GM19240 (cell line): ENCODE measurements at regions not wholly inside any gene's neighbourhood (a gene's known extent, or its start where the extent isn't known, plus 50 kb on each side); places are given as distances from the start of the nearest gene placed in this dataset.

ENCODE experiments used
- DNase-seq: peaks from one replicate; pipeline ENCODE4 v3.0.0; 2011; ENCODE audit warnings: low spot score; ENCODE audit not compliant: insufficient read length

- no peak for DNase-seq
These were observed 126.2 kb upstream of the ARID1B start for GRCh38 chr6:156650896-156651390.

GRCh38 chr6:156648616-156649015, 128.6 kb upstream of the ARID1B start:
- no peak for DNase-seq

GRCh38 chr6:156647991-156648390, 129.2 kb upstream of the ARID1B start:
- DNase-seq = no peak

GRCh38 chr6:156647140-156647784, 129.9 kb upstream of the ARID1B start:
- no peak for DNase-seq

GRCh38 chr6:156646496-156646895, 130.7 kb upstream of the ARID1B start:
- DNase-seq = no peak

DNA sequence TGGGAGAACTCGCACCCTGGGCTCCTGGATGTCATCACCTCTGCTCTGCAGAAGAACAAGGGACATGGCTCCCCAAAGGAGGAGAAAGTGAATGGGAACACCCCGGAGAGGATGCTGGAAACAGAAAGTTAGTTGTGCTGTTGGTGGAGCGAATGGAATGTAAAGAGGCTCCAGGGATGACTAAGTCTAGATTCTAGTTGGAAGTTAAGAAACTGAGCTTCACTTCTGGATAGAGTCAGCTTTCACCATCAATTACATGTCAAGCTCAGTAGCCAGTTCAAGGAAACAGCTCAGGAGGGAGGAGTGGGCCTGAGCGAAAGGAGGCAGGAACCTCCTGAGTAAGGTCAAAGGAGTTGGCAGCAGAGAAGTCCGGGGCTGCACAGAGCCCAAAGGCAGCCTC, 132.1 kb upstream of the ARID1B start:
- no peak for DNase-seq

DNA sequence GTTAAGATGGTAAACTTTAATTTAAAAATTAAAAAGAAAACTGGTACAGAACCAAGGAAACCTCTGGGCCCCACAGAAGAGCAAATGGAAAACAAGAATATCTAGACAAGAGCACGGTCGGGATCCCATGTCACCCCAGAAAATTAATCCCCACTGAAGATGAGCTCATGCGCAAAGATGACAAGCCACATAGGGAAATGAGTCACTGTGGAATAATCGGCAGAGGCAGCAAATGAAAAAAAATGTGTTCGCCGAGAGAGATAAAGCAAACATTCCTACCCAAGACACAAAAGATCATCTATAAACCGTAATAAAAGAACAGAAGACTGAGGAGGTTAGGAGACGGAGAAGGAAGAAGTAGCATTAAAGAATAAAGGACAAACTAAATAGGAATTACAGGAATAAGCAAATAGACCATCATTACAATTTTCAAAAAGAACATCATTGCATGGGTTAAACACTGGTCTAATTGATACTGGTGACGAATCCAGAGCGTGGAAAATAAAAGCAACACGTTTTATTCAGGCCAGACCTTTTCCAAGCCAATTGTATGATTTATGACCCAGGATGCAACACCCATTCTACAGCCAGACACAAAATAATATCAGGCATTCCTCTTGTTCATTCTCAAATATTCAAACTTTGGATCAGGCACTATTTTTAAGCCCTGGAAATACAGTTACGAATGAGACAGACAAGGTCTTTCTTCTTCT, 138.0 kb upstream of the ARID1B start:
- DNase-seq = no peak

DNA sequence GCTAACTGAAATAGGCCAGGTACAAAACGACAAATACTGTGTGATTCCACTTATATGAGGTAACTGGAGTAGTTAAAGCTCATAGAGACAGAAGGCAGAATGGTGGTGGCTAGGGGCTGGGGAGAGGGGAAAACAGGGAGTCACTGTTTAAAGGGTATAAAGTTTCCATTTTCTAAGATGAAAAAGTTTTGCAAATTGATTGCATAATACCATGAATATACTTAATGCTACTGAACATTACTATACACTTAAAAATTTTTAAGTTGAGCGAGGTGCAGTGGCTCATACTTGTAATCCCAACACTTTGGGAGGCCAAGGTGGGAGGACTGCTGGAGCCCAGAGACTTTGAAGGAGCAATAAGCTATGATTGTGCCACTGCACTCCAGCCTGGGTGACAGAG, 138.6 kb upstream of the ARID1B start:
- DNase-seq = no peak

DNA sequence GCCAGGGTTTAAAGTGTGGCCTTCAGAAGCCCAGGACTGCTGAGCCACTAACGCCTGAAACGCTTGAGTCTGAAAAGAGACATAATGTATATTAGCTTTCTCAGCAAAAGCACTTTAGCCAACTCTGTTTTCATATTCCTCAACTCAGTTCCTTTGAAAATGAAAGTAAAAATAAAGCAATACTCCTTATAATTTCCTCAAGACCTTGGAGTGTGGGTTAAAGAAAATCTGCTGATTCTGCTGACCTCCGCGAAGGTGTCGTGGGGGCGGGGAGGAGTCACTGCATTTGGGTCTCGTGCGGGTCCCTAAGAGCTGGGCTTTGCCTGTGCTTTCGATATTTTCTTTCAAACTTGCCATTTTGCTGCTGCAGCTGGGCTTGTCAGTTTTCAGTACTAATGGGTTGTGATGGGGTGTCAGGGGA, 142.2 kb upstream of the ARID1B start:
- no peak for DNase-seq

GRCh38 chr6:156634048-156634447, 143.1 kb upstream of the ARID1B start:
- DNase-seq = no peak

GRCh38 chr6:156633291-156633690, 143.9 kb upstream of the ARID1B start:
- no peak for DNase-seq

GRCh38 chr6:156630613-156631302, 146.4 kb upstream of the ARID1B start:
- DNase-seq = no peak

GRCh38 chr6:156628805-156629204, 148.4 kb upstream of the ARID1B start:
- DNase-seq = no peak

DNA sequence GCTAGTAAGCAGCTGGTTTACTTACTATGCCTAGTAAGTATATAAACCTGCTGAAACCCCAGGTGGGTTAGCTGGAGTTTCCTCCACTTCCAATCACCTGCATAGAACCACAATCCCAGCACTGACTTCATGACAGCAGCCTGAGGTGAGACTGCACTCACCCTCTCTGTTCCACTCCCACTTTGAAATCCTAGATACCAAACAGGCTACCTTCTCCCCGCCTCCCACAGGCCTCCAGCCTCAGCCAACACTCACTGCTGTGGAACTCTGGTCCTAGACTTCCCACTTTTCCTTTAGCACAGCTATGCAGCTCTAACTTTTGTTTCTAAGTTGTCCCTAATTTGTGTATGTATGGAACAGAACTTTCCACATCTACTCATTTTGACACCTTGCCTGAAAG, 149.7 kb upstream of the ARID1B start:
- DNase-seq = no peak

DNA sequence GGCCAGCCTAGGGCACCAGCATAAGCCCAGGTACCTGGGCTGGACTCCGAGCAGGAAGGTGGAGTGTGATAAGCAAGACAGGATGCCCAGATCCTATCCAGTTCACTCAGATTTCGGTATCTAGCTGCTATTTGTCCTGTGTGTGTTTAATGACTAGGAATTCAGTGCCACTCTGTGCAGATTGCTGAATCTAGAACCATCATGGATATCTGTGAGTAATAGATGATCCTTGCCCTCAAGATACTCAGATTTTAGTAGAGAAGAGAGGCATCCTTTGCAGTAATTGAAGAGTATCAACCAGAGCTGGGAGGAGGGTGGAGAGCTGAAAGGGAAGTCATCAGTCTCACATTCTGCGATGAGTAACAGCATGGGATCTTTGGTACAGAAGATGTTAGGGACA, 155.0 kb upstream of the ARID1B start:
- DNase-seq = no peak

- no peak for DNase-seq
These were observed 156.8 kb upstream of the ARID1B start for GRCh38 chr6:156620331-156620730.

GRCh38 chr6:156618600-156619205, 158.5 kb upstream of the ARID1B start:
- no peak for DNase-seq

DNA sequence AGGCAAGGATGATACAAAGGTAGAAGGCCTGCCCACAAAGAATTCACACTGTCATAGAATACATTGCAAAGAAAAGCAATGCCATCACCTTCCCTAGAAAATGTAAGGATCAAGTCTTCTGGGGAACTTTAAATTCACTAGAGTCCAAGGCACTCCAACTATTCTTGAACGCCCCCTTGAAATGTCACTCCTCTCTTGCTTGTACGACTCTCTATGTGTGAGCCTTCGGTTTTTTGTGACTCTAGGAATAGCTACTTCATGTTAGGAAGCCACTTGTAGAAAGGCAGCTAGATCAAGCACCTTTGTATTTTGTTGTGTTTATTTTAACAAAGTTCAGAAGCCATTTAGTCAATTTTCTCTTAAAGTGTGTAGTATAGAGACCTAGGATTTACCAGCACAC, 159.2 kb upstream of the ARID1B start:
- no peak for DNase-seq

DNA sequence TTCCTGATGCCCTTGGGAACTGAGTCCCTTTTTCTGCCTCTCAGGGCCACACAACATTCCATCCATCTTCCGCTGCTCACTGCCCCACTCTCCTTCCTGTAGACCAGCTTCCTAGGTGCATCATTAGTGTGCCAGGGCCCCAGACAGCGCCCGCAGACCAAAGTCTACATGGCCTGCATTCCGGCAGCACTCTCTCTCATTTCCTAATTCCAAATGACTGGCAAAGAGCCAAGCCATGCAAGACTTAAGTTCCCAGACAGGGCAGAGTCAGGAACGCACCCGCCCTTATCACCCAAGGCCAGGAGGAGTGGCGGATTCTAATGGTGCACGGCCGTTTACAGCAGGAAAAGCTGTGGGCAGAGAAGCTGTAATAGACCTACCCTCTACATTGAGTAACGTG, 159.8 kb upstream of the ARID1B start:
- no peak for DNase-seq

DNA sequence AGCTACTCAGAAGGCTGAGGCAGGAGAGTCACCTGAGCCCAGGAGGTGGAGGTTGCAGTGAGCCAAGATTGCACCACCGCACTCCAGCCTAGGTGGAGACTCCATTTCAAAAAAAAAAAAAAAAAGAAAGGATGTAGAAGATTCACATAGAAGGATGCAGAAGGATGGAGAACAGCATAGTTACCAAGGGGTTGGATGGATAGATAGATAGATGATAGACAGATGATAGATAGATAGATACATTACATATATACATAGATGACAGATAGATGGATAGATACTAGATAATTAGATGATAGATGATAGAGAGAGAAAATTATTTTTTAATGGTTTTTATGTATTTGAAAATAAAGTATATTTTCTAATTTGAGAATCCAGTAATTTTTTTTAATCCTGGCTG, 160.7 kb upstream of the ARID1B start:
- no peak for DNase-seq

GRCh38 chr6:156613996-156614395, 163.2 kb upstream of the ARID1B start:
- DNase-seq = no peak

- no peak for DNase-seq
These were observed 164.8 kb upstream of the ARID1B start for GRCh38 chr6:156612361-156612760.
